Adipocyte (in vitro differentiated cells): ENCODE measurements at regions not wholly inside any gene's neighbourhood (a gene's known extent, or its start where the extent isn't known, plus 50 kb on each side); places are given as distances from the start of the nearest gene placed in this dataset.

Experiments
- DNase-seq: peaks from one replicate; pipeline ENCODE4 v3.0.0-alpha.2; 2015; ENCODE audit warnings: low read depth
- H3K27me3 ChIP-seq: replicated peaks from 2 replicates; pipeline ENCODE4 v1.7.0; 2013; ENCODE audit warnings: mild to moderate bottlenecking, low read length, moderate library complexity; ENCODE audit not compliant: control insufficient read depth, insufficient read depth
- H3K36me3 ChIP-seq: 2 replicates; pipeline ENCODE4 v1.7.0; 2013; ENCODE audit warnings: low read length, mild to moderate bottlenecking, moderate library complexity; ENCODE audit not compliant: control insufficient read depth, insufficient read depth, severe bottlenecking
- H3K4me1 ChIP-seq: 2 replicates; pipeline ENCODE4 v1.7.0; 2013; ENCODE audit warnings: mild to moderate bottlenecking, low read length, moderate library complexity; ENCODE audit not compliant: control insufficient read depth, insufficient read depth
- H3K4me3 ChIP-seq: 2 replicates; pipeline ENCODE4 v1.7.0; 2013; ENCODE audit warnings: mild to moderate bottlenecking, low read length, moderate library complexity
- H3K9ac ChIP-seq: 2 replicates; pipeline ENCODE4 v1.7.0; 2013; ENCODE audit warnings: mild to moderate bottlenecking, low read length, moderate library complexity
- H3K9me3 ChIP-seq: 2 replicates; pipeline ENCODE4 v1.7.0; 2013; ENCODE audit warnings: mild to moderate bottlenecking, low read length, moderate library complexity; ENCODE audit not compliant: control insufficient read depth

DNA sequence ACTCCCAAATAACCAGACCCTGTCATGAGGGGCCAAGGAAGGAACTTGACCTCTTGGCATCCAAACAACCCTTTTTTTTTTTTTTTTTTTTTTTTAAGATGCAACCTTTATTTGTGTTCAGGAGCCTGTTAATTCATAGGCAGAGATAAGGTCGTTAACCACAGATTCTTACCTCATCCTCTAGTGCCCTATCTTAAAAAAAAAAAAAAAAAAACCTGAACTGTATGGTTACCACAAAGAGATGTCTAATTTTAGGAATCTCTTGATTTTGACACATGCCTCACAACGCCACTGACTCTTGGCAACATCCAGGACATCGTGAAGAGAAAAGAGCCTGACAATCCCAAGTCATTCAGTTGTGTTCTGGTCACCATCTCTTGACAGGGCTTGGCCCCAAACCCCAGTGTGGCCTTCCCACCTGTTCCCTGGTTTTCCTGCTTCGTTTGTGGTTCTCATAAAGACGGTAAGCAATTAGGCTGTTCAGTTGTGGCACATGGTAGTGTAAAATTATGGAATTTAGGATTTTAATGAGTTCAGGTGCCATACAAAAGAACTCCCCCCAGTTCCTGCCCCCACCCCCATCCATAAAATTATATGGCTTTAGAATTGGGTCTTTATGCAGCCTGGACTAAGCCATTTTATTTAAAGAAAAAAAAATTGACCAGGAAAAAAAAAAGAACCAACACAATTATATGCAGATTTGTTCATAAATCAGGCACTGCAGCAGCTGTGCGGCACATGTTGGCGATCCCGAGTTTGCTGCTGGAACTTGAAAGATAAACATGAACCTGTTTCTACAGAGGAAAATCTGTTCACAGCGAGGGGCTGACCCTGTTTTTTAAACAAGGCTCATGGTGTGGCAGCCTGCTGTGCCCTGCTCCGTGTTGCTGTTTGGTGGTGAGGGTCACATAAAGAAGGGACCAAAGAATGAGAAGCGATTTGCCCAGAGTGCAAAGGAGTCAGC, 267.8 kb upstream of the CLINT1 start:
- Histone ChIP-seq H3K4me3 (no peak overlapping the region), H3K9ac (no peak overlapping the region), H3K36me3 (no peaks in the 10 kb centered on the region), H3K9me3 (no peaks in the 10 kb centered on the region), H3K4me1 (no peaks in the 10 kb centered on the region), H3K27me3 (no peaks in the 10 kb centered on the region)
- DNase-seq: no peak

DNA sequence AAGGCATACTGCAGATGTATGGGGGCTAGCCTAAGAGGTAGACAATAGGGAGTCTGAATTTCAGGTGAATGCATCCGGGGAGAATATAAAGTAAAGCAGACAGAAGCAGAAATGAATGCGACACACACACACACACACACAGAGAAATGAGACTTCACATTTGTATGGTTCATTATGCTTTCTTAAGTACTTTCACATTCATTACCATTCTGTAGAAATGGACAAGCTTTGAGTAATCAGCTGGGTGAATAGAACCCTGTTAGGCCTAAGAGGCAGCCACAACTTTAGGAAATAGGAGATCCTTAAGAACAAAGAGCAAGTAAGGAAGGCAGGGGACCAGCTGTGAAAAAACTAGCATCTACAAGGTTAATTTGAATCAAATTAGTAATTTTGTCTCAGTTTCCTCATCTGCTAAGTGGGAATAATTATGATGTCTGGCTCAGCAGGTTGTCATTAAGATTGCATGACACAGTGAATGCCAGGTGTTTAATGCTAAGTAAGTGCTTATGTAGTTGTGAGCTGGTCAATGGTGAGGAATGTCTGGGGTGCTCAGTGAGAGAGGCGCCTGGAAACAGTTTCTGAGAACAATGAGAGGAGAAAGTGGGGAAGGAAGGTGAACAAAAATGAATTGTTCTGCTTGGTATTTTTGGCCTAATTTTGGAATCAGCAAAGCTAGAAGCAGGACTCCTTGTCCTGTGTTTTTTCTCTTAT, 265.8 kb upstream of the CLINT1 start:
- DNase-seq: no peak
- no peak overlapping the region for H3K4me3 ChIP-seq

DNA sequence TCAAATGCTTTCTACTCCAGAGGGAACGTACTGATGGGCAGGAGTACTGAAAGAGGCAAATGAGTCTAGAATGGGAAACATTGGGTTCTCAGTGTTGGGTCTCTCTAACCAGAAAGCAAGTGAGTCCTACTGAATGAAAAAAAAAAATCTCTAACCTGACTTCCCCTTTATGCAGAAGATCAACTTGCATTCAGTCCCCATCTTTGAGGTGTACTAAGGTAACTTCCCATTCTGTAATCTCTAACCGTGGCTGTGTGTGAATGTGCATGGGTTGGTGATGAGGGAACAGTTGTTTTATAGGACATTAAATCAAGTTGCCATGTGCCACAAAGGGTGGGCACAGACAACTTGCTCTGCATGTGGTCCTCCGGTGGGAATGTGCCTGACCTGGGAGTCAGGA, 264.6 kb upstream of the CLINT1 start:
- DNase-seq: no peak
- Histone ChIP-seq H3K9me3 (no peaks in the 10 kb centered on the region), H3K9ac (no peak overlapping the region), H3K4me1 (peaks cover 23% of the 10 kb centered on the region), H3K4me3 (no peak overlapping the region), H3K27me3 (no peaks in the 10 kb centered on the region), H3K36me3 (no peaks in the 10 kb centered on the region)

More for the DNA sequence above, 265.8 kb upstream of the CLINT1 start:
- peaks cover 12% of the 10 kb centered on the region for H3K4me1 ChIP-seq
- H3K27me3 ChIP-seq: no peaks in the 10 kb centered on the region
- H3K9ac ChIP-seq: no peak overlapping the region
- no peaks in the 10 kb centered on the region for H3K9me3 ChIP-seq
- no peaks in the 10 kb centered on the region for H3K36me3 ChIP-seq

DNA sequence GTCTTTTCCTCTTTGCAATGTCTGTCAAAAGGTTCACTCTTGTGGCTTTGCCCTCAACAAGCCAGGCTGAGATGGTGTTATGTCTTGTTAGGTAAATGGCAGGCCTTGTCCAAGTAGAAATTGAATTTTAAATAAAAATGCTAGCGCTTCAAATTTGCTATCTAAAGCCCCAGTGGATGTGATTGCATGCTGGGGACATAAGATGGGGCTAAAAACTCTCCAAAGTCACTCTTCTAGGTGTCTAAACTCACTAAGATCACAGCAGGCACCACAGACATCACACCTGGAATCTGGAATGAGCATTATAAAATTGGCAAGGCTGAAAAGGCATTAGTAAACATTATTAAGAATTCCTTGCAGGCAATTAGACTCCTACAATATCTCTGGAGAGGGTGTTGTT, 262.7 kb upstream of the CLINT1 start:
- no peak overlapping the region for H3K9ac ChIP-seq
- no peaks in the 10 kb centered on the region for H3K36me3 ChIP-seq
- no peak overlapping the region for H3K4me3 ChIP-seq
- no peak for DNase-seq
- H3K27me3 ChIP-seq: no peaks in the 10 kb centered on the region
- no peaks in the 10 kb centered on the region for H3K9me3 ChIP-seq
- peaks cover 41% of the 10 kb centered on the region for H3K4me1 ChIP-seq

DNA sequence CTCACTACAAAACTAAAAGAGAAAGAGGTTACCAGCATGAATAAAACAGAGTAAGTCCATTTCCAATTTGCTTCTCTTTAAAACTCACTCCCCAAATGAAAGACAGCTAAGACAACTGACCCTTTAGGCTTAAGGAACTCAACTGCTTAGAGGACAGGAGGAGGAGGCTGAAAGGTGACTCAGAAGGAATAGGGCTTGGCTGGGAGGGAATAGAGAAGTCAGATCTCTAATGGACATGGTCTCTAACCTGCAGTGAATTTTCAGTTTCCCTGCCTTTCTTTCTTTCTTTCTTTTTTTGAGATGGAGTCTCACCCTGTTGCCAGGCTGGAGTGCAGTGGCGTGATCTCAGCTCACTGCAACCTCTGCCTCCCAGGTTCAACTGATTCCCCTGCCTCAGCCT, 261.8 kb upstream of the CLINT1 start:
- H3K36me3 ChIP-seq: no peaks in the 10 kb centered on the region
- no peaks in the 10 kb centered on the region for H3K27me3 ChIP-seq
- peak; percentile 38 for DNase-seq
- peaks cover 50% of the 10 kb centered on the region for H3K4me1 ChIP-seq
- H3K9me3 ChIP-seq: no peaks in the 10 kb centered on the region
- no peak overlapping the region for H3K4me3 ChIP-seq
- H3K9ac ChIP-seq: peak overlapping the region; percentile 70

DNA sequence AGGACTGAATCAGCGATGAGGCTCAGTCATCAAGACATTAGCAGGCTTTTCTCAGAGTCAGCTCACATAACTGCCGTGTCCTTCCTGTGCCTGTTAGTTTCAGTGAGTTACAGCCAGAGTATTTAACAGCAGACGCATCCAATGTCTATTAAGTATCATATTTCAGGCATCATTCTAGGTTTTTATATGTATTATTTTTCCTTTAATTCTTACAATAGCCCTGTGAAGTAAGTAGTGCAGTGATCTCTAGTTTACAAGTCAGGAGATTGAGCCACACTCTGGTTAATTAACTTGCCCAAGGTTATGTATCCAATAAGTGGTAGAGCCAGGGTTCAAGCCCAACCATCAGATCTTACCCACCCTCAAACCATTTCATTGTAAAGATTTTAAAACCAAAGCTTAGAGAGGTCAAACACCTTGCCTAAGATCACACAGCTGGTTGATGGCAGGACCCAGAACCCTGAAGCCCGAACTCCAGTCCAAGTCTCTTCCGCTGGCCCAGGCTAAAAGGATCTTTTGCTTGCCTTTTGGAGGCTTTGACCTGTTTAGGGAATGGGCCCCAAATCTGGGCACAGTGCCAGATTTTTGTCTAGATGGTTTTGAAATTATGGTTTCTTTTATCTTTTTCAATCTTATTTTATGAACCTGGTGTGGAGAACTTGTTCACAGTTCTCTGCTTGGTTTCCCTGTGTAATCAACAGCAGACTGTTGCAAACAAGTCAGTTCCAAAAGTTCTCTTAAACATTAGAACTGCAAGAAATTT, 261.2 kb upstream of the CLINT1 start:
- Histone ChIP-seq H3K27me3 (no peaks in the 10 kb centered on the region), H3K4me1 (peaks cover 56% of the 10 kb centered on the region), H3K9ac (peak overlapping the region; percentile 70), H3K36me3 (no peaks in the 10 kb centered on the region), H3K4me3 (peak overlapping the region; percentile 11), H3K9me3 (no peaks in the 10 kb centered on the region)
- peak; percentile 57 for DNase-seq

DNA sequence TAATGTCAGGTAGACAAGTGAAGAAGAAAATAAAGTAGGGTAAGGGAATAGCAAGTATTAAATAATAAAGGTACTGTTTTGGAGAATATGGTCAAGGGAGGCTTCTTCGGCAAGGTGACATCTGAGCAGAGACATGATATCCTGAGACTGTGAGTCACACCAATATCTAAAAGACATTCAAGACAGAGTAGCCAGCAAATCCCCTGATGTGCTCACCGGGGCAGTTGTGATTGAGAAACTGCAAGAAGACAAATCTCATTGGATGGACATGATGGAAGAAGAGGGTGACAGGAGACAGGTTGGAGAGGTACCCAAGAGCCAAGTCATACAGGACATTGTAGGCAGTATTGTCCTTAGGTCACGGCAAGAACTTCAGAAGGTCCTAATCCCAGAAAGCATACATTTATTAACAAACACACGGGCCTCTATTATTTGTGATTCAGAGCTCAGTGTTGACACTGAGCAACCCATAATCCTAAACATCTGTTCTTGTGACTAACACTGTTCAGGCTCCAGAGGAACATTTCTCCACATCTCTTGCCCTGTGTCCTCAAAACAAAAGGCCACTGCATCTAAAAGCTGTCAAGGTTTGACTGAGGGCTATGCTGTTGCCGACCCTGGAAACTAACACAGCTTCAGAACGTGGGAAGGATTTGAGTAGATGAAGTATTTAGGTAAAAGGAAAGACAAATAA, 258.7 kb upstream of the CLINT1 start:
- Histone ChIP-seq H3K4me1 (peaks cover 64% of the 10 kb centered on the region), H3K9ac (peak overlapping the region; percentile 49), H3K36me3 (no peaks in the 10 kb centered on the region), H3K27me3 (no peaks in the 10 kb centered on the region), H3K4me3 (peak overlapping the region; percentile 12), H3K9me3 (no peaks in the 10 kb centered on the region)
- peak; percentile 65 for DNase-seq

DNA sequence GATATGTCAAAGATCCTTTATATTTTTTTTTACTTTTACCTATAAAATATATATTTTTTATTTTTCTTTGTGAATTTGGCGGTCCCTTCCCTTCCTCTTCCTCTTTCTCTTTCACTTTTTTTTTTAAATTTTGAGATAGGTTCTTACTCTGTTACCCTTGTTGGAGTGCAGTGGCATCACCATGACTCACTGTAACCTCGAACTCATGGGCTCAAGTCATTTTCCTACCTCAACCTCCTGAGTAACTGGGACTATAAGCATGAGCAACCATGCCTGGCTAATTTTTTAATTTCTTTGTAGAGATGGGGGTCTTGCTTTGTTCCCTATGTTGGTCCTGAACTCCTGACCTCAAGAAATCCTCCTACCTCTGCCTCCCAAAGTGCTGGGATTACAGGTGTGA, 258.0 kb upstream of the CLINT1 start:
- Histone ChIP-seq H3K4me3 (peak overlapping the region; percentile 6), H3K27me3 (no peaks in the 10 kb centered on the region), H3K36me3 (no peaks in the 10 kb centered on the region), H3K9ac (peak overlapping the region; percentile 49), H3K4me1 (peaks cover 64% of the 10 kb centered on the region), H3K9me3 (no peaks in the 10 kb centered on the region)
- DNase-seq: no peak

DNA sequence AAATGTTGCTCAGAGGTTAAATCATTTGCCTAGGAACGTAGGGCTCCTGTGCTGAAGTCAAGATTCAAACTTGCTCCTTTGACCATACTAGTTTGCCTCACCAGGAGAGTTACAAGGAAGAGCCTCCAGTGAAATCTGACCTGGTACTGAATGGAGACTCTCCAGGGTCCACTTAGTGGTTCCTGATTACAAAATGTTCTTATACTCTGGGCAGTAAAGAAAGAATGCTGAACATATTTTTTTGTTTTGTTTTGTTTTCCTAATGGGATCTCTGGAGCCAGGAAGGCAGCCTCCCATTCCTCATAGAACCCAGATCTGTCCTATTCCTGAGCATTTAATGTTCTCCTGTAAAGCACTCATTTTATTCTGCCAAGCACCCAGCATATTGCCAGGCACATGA, 256.5 kb upstream of the CLINT1 start:
- H3K36me3 ChIP-seq: no peaks in the 10 kb centered on the region
- DNase-seq: peak; percentile 76
- H3K9ac ChIP-seq: peak overlapping the region; percentile 63
- peak overlapping the region; percentile 44 for H3K4me3 ChIP-seq
- no peaks in the 10 kb centered on the region for H3K27me3 ChIP-seq
- peaks cover 64% of the 10 kb centered on the region for H3K4me1 ChIP-seq
- H3K9me3 ChIP-seq: no peaks in the 10 kb centered on the region

DNA sequence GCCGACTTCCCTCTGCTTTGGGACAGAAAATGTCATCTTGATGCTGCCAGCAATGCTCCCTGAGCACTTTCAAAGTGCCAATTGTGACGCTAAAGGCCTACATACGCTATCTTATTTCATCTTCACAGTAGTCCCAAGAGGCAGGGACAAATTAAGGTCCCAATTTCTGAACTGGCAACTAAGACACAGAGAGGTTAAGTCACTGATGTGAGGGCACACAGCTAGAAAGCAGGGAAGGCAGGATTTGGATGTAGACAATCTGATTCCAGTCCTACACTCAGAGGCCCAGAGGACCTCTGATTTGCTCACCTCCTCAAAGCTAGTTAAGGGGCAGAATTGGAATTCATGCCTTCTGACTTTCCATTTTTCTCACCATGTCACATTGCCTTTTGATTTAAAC, 249.2 kb upstream of the CLINT1 start:
- no peak overlapping the region for H3K4me3 ChIP-seq
- no peaks in the 10 kb centered on the region for H3K27me3 ChIP-seq

More for the DNA sequence above, 249.2 kb upstream of the CLINT1 start:
- H3K9ac ChIP-seq: no peak overlapping the region
- no peaks in the 10 kb centered on the region for H3K36me3 ChIP-seq
- H3K9me3 ChIP-seq: no peaks in the 10 kb centered on the region
- DNase-seq: no peak
- H3K4me1 ChIP-seq: peaks cover 5% of the 10 kb centered on the region
